K562 (cell line): ENCODE measurements at regions not wholly inside any gene's neighbourhood (a gene's known extent, or its start where the extent isn't known, plus 50 kb on each side); places are given as distances from the start of the nearest gene placed in this dataset.

Source experiments
- ATAC-seq: fragments of 200-7000 bp; cut with Tn5 transposase; 3 replicates; pipeline ENCODE4 v1.9.1; 2020; ENCODE audit warnings: moderate library complexity
- BruUV-seq: library from RNA; stranded (reverse); fragments of 400-500 nt; replicated peaks from 2 replicates; lab custom pipeline; 2021; lab: Mats Ljungman, UMichigan
- CTCF ChIA-PET: fragments of 300-600 bp; formaldehyde crosslinking; extraction: SDS; loops from one replicate; lab custom pipeline; 2021; ENCODE audit warnings: low intra/inter-chr PET ratio; lab: Yijun Ruan, JAX
- POLR2A ChIA-PET: fragments of 300-600, 350-650 bp; sonication (Branson Sonifier 250); formaldehyde crosslinking; extraction: SDS; loops from one replicate; lab custom pipeline; 2021; ENCODE audit warnings: antibody characterized with exemption, inconsistent platforms; lab: Yijun Ruan, JAX
- DNase-seq, 4 experiments: peaks; one replicate each; pipeline versions ENCODE4 v3.0.0 to v3.0.0-alpha.2; 2011 to 2018; ENCODE audit warnings: low spot score in 3 of 4, mixed read lengths in 3 of 4; ENCODE audit errors: extremely low read depth in 1 of 4
- FAIRE-seq: peaks from 2 replicates; lab custom pipeline; 2011; peaks lifted over from hg19 to GRCh38; lab: Jason Lieb, UNC
- H2AFZ ChIP-seq: 2 replicates; pipeline ENCODE4 v1.6.0; 2011; ENCODE audit warnings: low read depth, low read length, control low read depth, inconsistent platforms
- H3K27ac ChIP-seq: fragments of 200-600 bp; 3 replicates; pipeline ENCODE4 v1.8.0; 2011; ENCODE audit warnings: low read depth, mild to moderate bottlenecking, control low read depth, inconsistent platforms, low read length, moderate library complexity, mixed read lengths; ENCODE audit errors: extremely low read depth
- H3K27me3 ChIP-seq, 2 experiments: fragments of 300-600 bp in 1 of 2; 2 replicates in 1 of 2; 3 replicates in 1 of 2; pipeline versions ENCODE4 v1.6.0 to v1.8.0; 2011; ENCODE audit warnings: inconsistent platforms in 2 of 2, low read length in 2 of 2, mild to moderate bottlenecking in 1 of 2, mixed read lengths in 1 of 2, moderate library complexity in 1 of 2; ENCODE audit not compliant: control insufficient read depth in 2 of 2, insufficient read depth in 2 of 2
- H3K36me3 ChIP-seq: fragments of 300-600 bp; 3 replicates; pipeline ENCODE4 v1.8.0; 2011; ENCODE audit warnings: mild to moderate bottlenecking, low read length, inconsistent platforms; ENCODE audit not compliant: control insufficient read depth, insufficient read depth
- H3K4me1 ChIP-seq, 2 experiments: fragments of 200-600 bp in 1 of 2; replicated peaks in 1 of 2; 2 replicates in 1 of 2; 3 replicates in 1 of 2; pipeline versions ENCODE4 v1.5.1 to v1.8.0; 2011; ENCODE audit warnings: inconsistent platforms in 2 of 2, low read length in 2 of 2, mild to moderate bottlenecking in 1 of 2, mixed read lengths in 1 of 2, moderate library complexity in 1 of 2; ENCODE audit not compliant: control insufficient read depth in 2 of 2, insufficient read depth in 2 of 2
- H3K4me2 ChIP-seq: 2 replicates; pipeline ENCODE4 v1.6.1; 2011; ENCODE audit warnings: low read length, control low read depth, inconsistent platforms, mixed read lengths; ENCODE audit not compliant: insufficient read depth
- H3K4me3 ChIP-seq: fragments of 200-600 bp; sonication (generic), shearing (Covaris generic); 2 replicates; pipeline ENCODE4 v1.5.1; 2016; ENCODE audit warnings: control low read depth, inconsistent platforms
- H3K79me2 ChIP-seq: fragments of 200-600 bp; 3 replicates; pipeline ENCODE4 v1.8.0; 2011; ENCODE audit warnings: low read length, inconsistent platforms; ENCODE audit not compliant: control insufficient read depth, insufficient read depth
- H3K9ac ChIP-seq, 2 experiments: 2 replicates each; pipeline versions ENCODE4 v1.6.0 to v1.6.1; 2011; ENCODE audit warnings: low read depth in 2 of 2, low read length in 2 of 2, control low read depth in 1 of 2, inconsistent platforms in 1 of 2, mild to moderate bottlenecking in 1 of 2, mixed read lengths in 1 of 2; ENCODE audit not compliant: insufficient read depth in 1 of 2
- H3K9me1 ChIP-seq: one replicate; pipeline ENCODE4 v1.6.0; 2011; ENCODE audit warnings: inconsistent platforms, mild to moderate bottlenecking, low read length, moderate library complexity; ENCODE audit not compliant: control insufficient read depth, insufficient read depth
- H3K9me3 ChIP-seq: replicated peaks from 2 replicates; pipeline ENCODE4 v1.5.1; 2011; ENCODE audit warnings: low read depth, low read length, inconsistent platforms; ENCODE audit not compliant: control insufficient read depth, insufficient read depth
- H4K20me1 ChIP-seq: replicated peaks from 2 replicates; pipeline ENCODE4 v1.6.1; 2011; ENCODE audit warnings: low read length, inconsistent platforms, mixed read lengths; ENCODE audit not compliant: control insufficient read depth, insufficient read depth
- C11orf30 ChIP-seq: fragments of 450-650 bp; IDR thresholded peaks from 2 replicates; pipeline ENCODE4 v1.6.1; 2016; ENCODE audit warnings: low read depth, mild to moderate bottlenecking
- CEBPG ChIP-seq, 3 experiments: fragments of 200-800 bp in 1 of 3; sonication (Bioruptor generic) in 1 of 3; sonication (generic) in 1 of 3; formaldehyde crosslinking in 1 of 3; IDR thresholded peaks in 2 of 3; conservative IDR thresholded peaks in 1 of 3; 2 replicates each; pipeline versions ENCODE4 v1.6.1 to v1.8.0; 2016 to 2022; ENCODE audit warnings: missing compliant biosample characterization in 2 of 3, missing genetic modification characterization in 2 of 3, mild to moderate bottlenecking in 1 of 3, missing genetic modification reagents in 1 of 3
- DDX20 ChIP-seq: fragments of 450-650 bp; IDR thresholded peaks from 2 replicates; pipeline ENCODE4 v1.6.1; 2016; ENCODE audit warnings: missing genetic modification characterization, low read depth, mild to moderate bottlenecking, missing compliant biosample characterization, moderate library complexity
- EP400 ChIP-seq: fragments of 450-650 bp; IDR thresholded peaks from 2 replicates; pipeline ENCODE4 v1.6.1; 2017; ENCODE audit warnings: antibody characterized with exemption, mild to moderate bottlenecking, moderate library complexity
- FOXO4 ChIP-seq: fragments of 450-650 bp; formaldehyde crosslinking; IDR thresholded peaks from 2 replicates; pipeline ENCODE4 v1.4.0; 2020; ENCODE audit warnings: mild to moderate bottlenecking, moderate library complexity
- FOXP4 ChIP-seq: sonication (generic); formaldehyde crosslinking; IDR thresholded peaks from 2 replicates; pipeline ENCODE4 v1.8.0; 2022; ENCODE audit warnings: mild to moderate bottlenecking, missing genetic modification reagents, borderline replicate concordance
- KAT7 ChIP-seq: sonication (generic); formaldehyde crosslinking; IDR thresholded peaks from 2 replicates; pipeline ENCODE4 v1.8.0; 2022; ENCODE audit warnings: missing genetic modification reagents, mild to moderate bottlenecking, borderline replicate concordance
- MXI1 ChIP-seq: IDR thresholded peaks from 2 replicates; pipeline ENCODE4 v1.6.1; 2011; ENCODE audit warnings: low read depth, mild to moderate bottlenecking, improper control_type of control experiment, low read length
- NCOA2 ChIP-seq, 2 experiments: fragments of 450-650 bp; IDR thresholded peaks; 2 replicates each; pipeline ENCODE4 v1.6.1; 2018; ENCODE audit warnings: mild to moderate bottlenecking in 2 of 2, moderate library complexity in 1 of 2; ENCODE audit not compliant: partially characterized antibody in 2 of 2
- NFE2 ChIP-seq: IDR thresholded peaks from 2 replicates; pipeline ENCODE4 v1.6.1; 2014; ENCODE audit warnings: antibody characterized with exemption, low read depth
- SMARCA4 ChIP-seq: fragments of 450-650 bp; IDR thresholded peaks from 2 replicates; pipeline ENCODE4 v1.6.1; 2016
- SP2 ChIP-seq: IDR thresholded peaks from 2 replicates; pipeline ENCODE4 v1.6.1; 2011; ENCODE audit warnings: mild to moderate bottlenecking, low read depth, low read length, moderate library complexity; ENCODE audit not compliant: poor library complexity, severe bottlenecking; ENCODE audit errors: extremely low read depth
- WHSC1 ChIP-seq: IDR thresholded peaks from one replicate; pipeline ENCODE4 v1.6.1; 2012; ENCODE audit warnings: low read length, control low read depth, inconsistent platforms
- ZKSCAN1 ChIP-seq: fragments of 150-350 bp; IDR thresholded peaks from 2 replicates; pipeline ENCODE4 v1.6.1; 2016; ENCODE audit warnings: low read depth, low read length
- ZNF668 ChIP-seq: fragments of 250-450 bp; sonication (Bioruptor Pico); IDR thresholded peaks from 2 replicates; pipeline ENCODE4 v1.8.0; 2022; ENCODE audit warnings: mild to moderate bottlenecking, inconsistent platforms
- WGBS: fragments of 100-300 bp; shearing (Covaris generic); methylation state at CpG from one replicate; pipeline ENCODE4 v1.1.6; 2016; ENCODE audit warnings: low coverage, mixed read lengths; ENCODE audit not compliant: insufficient coverage; ENCODE audit errors: missing lambda C conversion rate; 5-methylcytosine and 5-hydroxymethylcytosine counted together
- in situ Hi-C: fragments of 300-500 bp; cut with MboI; formaldehyde crosslinking; loops from 4 replicates; pipeline ENCODE4 v1.15.0; 2018; ENCODE audit warnings: inconsistent platforms, mixed read lengths
- intact Hi-C: fragments of 100-400 bp; cut with micrococcal nuclease; formaldehyde crosslinking; loops from 2 replicates; pipeline ENCODE4 v1.14.2; 2022
- TF ChIP-seq, protein P1 (sequence below): sonication (generic); formaldehyde crosslinking; IDR thresholded peaks from 2 replicates; pipeline ENCODE4 v1.8.1; 2023; ENCODE audit warnings: missing genetic modification reagents, mild to moderate bottlenecking, borderline replicate concordance

- Histone ChIP-seq H3K4me2 (no peak overlapping the region), H3K4me3 (no peak overlapping the region), H3K9me3 (no peaks in the 10 kb centered on the region), H3K27me3 (no peaks in the 10 kb centered on the region), H3K4me1 (no peaks in the 10 kb centered on the region), H3K27ac (no peak overlapping the region), H3K9me1 (no peaks in the 10 kb centered on the region), H3K9ac (no peak overlapping the region), H4K20me1 (no peaks in the 10 kb centered on the region), H3K36me3 (no peaks in the 10 kb centered on the region), H2AFZ (no peak overlapping the region), H3K79me2 (no peaks in the 10 kb centered on the region)
- 0% methylated on average over 4 of the region's 4 CpGs for WGBS
- no peak for DNase-seq
- BruUV-seq, result no TSS peak
- in situ Hi-C loops, result no loop called here
- POLR2A ChIA-PET, result no interaction called here
- TF ChIP-seq ZKSCAN1, result no peak
- TF ChIP-seq SP2, result no peak
- no peak for TF ChIP-seq NCOA2 (IDR thresholded peaks at IDR 0.05; ENCODE audit: partially characterized antibody in 2 of 2)
- no peak for TF ChIP-seq C11orf30
- no peak for TF ChIP-seq ZNF668 (CRISPR knock-in tag)
- TF ChIP-seq FOXO4 (CRISPR knock-in tag), result no peak
- TF ChIP-seq SMARCA4, result no peak
- TF ChIP-seq WHSC1, result no peak
- no peak for TF ChIP-seq CEBPG (CRISPR knock-in tag; IDR thresholded peaks at IDR 0.05)
- TF ChIP-seq CEBPG (tag; conservative IDR thresholded peaks at IDR 0.05 in 1 of 2, IDR thresholded peaks at IDR 0.05 in 1 of 2), result no peak
- TF ChIP-seq KAT7 (CRISPR knock-in tag), result no peak
- TF ChIP-seq, protein P1, sequence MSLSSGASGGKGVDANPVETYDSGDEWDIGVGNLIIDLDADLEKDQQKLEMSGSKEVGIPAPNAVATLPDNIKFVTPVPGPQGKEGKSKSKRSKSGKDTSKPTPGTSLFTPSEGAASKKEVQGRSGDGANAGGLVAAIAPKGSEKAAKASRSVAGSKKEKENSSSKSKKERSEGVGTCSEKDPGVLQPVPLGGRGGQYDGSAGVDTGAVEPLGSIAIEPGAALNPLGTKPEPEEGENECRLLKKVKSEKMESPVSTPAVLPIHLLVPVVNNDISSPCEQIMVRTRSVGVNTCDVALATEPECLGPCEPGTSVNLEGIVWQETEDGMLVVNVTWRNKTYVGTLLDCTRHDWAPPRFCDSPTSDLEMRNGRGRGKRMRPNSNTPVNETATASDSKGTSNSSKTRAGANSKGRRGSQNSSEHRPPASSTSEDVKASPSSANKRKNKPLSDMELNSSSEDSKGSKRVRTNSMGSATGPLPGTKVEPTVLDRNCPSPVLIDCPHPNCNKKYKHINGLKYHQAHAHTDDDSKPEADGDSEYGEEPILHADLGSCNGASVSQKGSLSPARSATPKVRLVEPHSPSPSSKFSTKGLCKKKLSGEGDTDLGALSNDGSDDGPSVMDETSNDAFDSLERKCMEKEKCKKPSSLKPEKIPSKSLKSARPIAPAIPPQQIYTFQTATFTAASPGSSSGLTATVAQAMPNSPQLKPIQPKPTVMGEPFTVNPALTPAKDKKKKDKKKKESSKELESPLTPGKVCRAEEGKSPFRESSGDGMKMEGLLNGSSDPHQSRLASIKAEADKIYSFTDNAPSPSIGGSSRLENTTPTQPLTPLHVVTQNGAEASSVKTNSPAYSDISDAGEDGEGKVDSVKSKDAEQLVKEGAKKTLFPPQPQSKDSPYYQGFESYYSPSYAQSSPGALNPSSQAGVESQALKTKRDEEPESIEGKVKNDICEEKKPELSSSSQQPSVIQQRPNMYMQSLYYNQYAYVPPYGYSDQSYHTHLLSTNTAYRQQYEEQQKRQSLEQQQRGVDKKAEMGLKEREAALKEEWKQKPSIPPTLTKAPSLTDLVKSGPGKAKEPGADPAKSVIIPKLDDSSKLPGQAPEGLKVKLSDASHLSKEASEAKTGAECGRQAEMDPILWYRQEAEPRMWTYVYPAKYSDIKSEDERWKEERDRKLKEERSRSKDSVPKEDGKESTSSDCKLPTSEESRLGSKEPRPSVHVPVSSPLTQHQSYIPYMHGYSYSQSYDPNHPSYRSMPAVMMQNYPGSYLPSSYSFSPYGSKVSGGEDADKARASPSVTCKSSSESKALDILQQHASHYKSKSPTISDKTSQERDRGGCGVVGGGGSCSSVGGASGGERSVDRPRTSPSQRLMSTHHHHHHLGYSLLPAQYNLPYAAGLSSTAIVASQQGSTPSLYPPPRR, result no peak
- no peak for TF ChIP-seq NFE2
- TF ChIP-seq MXI1, result no peak
- no peak for TF ChIP-seq FOXP4 (CRISPR knock-in tag)
- no peak for TF ChIP-seq DDX20 (tag)
- TF ChIP-seq EP400, result no peak
- no peak for ATAC-seq
- intact Hi-C loops, result no loop called here
- no peak for FAIRE-seq
- CTCF ChIA-PET, result no interaction called here
Observed at GRCh38 chr5:91670563-91670962, 287.4 kb upstream of the ARRDC3 start.
